ENCODE measurements at regions not wholly inside any gene's neighbourhood (a gene's known extent, or its start where the extent isn't known, plus 50 kb on each side); places are given as distances from the start of the nearest gene placed in this dataset.

- H3K27ac ChIP-seq = no peak overlapping the region
- DNase-seq (peak in 1 of 6 donors; percentile 48), FAIRE-seq (no peak), ATAC-seq (peak in 1 of 4 donors; percentile 32)
- H3K4me3 ChIP-seq = no peak overlapping the region
- H3K27me3 ChIP-seq = no peaks in the 10 kb centered on the region
- WGBS, 2 donors = 58% methylated on average over 9 of the region's 9 CpGs
- TF ChIP-seq, protein P1, sequence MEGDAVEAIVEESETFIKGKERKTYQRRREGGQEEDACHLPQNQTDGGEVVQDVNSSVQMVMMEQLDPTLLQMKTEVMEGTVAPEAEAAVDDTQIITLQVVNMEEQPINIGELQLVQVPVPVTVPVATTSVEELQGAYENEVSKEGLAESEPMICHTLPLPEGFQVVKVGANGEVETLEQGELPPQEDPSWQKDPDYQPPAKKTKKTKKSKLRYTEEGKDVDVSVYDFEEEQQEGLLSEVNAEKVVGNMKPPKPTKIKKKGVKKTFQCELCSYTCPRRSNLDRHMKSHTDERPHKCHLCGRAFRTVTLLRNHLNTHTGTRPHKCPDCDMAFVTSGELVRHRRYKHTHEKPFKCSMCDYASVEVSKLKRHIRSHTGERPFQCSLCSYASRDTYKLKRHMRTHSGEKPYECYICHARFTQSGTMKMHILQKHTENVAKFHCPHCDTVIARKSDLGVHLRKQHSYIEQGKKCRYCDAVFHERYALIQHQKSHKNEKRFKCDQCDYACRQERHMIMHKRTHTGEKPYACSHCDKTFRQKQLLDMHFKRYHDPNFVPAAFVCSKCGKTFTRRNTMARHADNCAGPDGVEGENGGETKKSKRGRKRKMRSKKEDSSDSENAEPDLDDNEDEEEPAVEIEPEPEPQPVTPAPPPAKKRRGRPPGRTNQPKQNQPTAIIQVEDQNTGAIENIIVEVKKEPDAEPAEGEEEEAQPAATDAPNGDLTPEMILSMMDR (IDR thresholded peaks at IDR 0.05) = no peak
- H3K9me3 ChIP-seq = no peaks in the 10 kb centered on the region
- H3K36me3 ChIP-seq = no peaks in the 10 kb centered on the region
- intact Hi-C loops (cut with DNase I) = no loop called here
- H3K4me1 ChIP-seq = no peaks in the 10 kb centered on the region
These were observed 219.7 kb downstream of the UNC5CL start for GRCh38 chr6:40819182-40819834.

GRCh38 chr6:40817369-40817768 lies 221.7 kb downstream of the UNC5CL start:
- TF ChIP-seq, protein P1 (IDR thresholded peaks at IDR 0.05) = no peak
- FAIRE-seq (no peak), DNase-seq (no peak), ATAC-seq (no peak)
- intact Hi-C loops (cut with DNase I) = no loop called here
- Histone ChIP-seq H3K36me3 (no peaks in the 10 kb centered on the region), H3K27ac (no peak overlapping the region), H3K4me3 (no peak overlapping the region), H3K4me1 (no peaks in the 10 kb centered on the region), H3K9me3 (no peaks in the 10 kb centered on the region), H3K27me3 (no peaks in the 10 kb centered on the region)
- WGBS, 2 donors = 83 to 89% methylated on average over 6 of the region's 6 CpGs

DNA sequence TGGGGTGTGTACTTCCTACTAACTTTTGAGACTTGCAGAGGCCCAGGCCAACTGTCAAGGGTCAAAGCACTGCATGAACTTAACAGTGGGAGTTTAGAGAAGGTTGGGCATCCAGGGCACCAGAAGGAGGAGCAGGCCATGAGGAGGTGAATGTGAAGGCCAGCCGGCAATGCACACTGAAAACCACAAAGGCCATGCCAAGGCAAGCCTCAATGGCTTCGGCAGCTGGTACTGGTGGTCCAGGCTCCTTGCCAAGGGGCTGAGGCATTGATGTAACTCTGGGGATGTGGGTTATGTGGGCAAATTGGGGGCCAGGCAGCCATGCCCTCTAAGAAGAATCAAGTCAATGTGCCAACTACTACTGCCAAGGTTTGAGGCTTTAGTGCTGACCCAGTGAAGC lies 222.4 kb downstream of the UNC5CL start:
- ATAC-seq = no peak
- intact Hi-C loops (cut with DNase I) = no loop called here
- DNase-seq = no peak
- Histone ChIP-seq H3K9me3 (no peaks in the 10 kb centered on the region), H3K4me3 (no peak overlapping the region), H3K27ac (no peak overlapping the region), H3K4me1 (no peaks in the 10 kb centered on the region), H3K27me3 (no peaks in the 10 kb centered on the region), H3K36me3 (no peaks in the 10 kb centered on the region)
- FAIRE-seq = no peak
- TF ChIP-seq, protein P1 (IDR thresholded peaks at IDR 0.05) = no peak
- WGBS, 2 donors = 92 to 100% methylated on average over 2 of the region's 2 CpGs

DNA sequence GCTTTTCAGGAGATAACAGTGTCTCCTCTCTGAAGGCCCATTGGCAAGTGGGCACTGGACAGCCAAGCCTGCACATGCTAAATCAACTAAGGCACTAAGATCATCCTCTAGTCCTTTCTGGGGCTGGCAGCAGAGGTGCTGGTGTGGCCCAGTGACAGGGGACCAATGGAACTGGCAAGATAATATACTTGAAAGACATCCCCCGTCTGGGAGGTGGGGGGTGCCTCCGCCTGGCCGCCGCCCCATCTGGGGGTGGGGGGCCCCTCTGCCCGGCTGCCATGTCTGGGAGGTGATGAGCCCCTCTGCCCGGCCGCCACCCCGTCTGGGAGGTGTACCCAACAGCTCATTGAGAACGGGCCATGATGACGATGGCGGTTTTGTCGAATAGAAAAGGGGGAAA lies 223.3 kb downstream of the UNC5CL start:
- DNase-seq (no peak), ATAC-seq (no peak), FAIRE-seq (no peak)
- no peak overlapping the region for H3K27ac ChIP-seq
- H3K4me1 ChIP-seq = no peaks in the 10 kb centered on the region
- H3K4me3 ChIP-seq = no peak overlapping the region
- TF ChIP-seq, protein P1 (IDR thresholded peaks at IDR 0.05) = no peak
- no peaks in the 10 kb centered on the region for H3K9me3 ChIP-seq
- 91 to 94% methylated on average over 8 to 12 of the region's 12 CpGs for WGBS, 2 donors
- no peaks in the 10 kb centered on the region for H3K36me3 ChIP-seq
- intact Hi-C loops (cut with DNase I) = no loop called here
- H3K27me3 ChIP-seq = no peaks in the 10 kb centered on the region

GRCh38 chr6:40810171-40810570 lies 223.0 kb upstream of the LRFN2 start:
- no peak for ATAC-seq
- no peaks in the 10 kb centered on the region for H3K36me3 ChIP-seq
- no peak overlapping the region for H3K27ac ChIP-seq
- no peaks in the 10 kb centered on the region for H3K9me3 ChIP-seq
- intact Hi-C loops (cut with DNase I) = no loop called here
- TF ChIP-seq, protein P1 (IDR thresholded peaks at IDR 0.05) = no peak
- H3K27me3 ChIP-seq = no peaks in the 10 kb centered on the region
- H3K4me3 ChIP-seq = no peak overlapping the region
- no peak for FAIRE-seq
- H3K4me1 ChIP-seq = no peaks in the 10 kb centered on the region
- no peak for DNase-seq

Measured in pancreas (tissue), 10 donors.